Mammary epithelial cell (primary cell): ENCODE measurements at regions not wholly inside any gene's neighbourhood (a gene's known extent, or its start where the extent isn't known, plus 50 kb on each side); places are given as distances from the start of the nearest gene placed in this dataset.

Experiments
- CTCF ChIP-seq, 2 donors: IDR thresholded peaks in 1 of 2; conservative IDR thresholded peaks in 1 of 2; 2 replicates each; pipeline ENCODE4 v1.5.1; 2011 to 2012; ENCODE audit warnings: inconsistent platforms in 2 of 2, low read length in 2 of 2, mild to moderate bottlenecking in 2 of 2, control low read depth in 1 of 2, low read depth in 1 of 2; ENCODE audit not compliant: insufficient read depth in 1 of 2; ENCODE audit errors: extremely low read depth in 1 of 2
- EZH2 ChIP-seq: IDR thresholded peaks from 2 replicates; pipeline ENCODE4 v1.6.1; 2012; ENCODE audit warnings: low read length, inconsistent platforms, borderline replicate concordance

- TF ChIP-seq EZH2 (no peak), CTCF (conservative IDR thresholded peaks at IDR 0.05 in 1 of 2, IDR thresholded peaks at IDR 0.05 in 1 of 2; ENCODE audit: extremely low read depth in 1 of 2, insufficient read depth in 1 of 2, low read depth in 1 of 2, low read length in 2 of 2) (no peak)
Measured at GRCh38 chr4:64796581-64796980, 387.3 kb upstream of the TECRL start.
